Lung (tissue), 11 donors: ENCODE measurements at regions not wholly inside any gene's neighbourhood (a gene's known extent, or its start where the extent isn't known, plus 50 kb on each side); places are given as distances from the start of the nearest gene placed in this dataset.

ENCODE experiments used
- ATAC-seq: fragments of 200-7000 bp; cut with Tn5 transposase; one replicate; pipeline ENCODE4 v1.9.1; 2020; ENCODE audit warnings: moderate number of reproducible peaks; ENCODE audit not compliant: insufficient read depth, low FRiP score
- DNase-seq, 3 donors: peaks; one replicate each; pipeline ENCODE4 v3.0.0-alpha.2; 2013 to 2017
- H3K27ac ChIP-seq, 2 donors: one replicate each; pipeline ENCODE4 v1.5.1; 2013; ENCODE audit warnings: mild to moderate bottlenecking in 2 of 2, moderate library complexity in 2 of 2, control low read depth in 1 of 2, inconsistent platforms in 1 of 2, low read depth in 1 of 2, low read length in 1 of 2
- H3K27me3 ChIP-seq, 3 donors: one replicate each; pipeline ENCODE4 v1.5.1; 2013; ENCODE audit warnings: low read length in 2 of 3; ENCODE audit not compliant: control insufficient read depth in 3 of 3, insufficient read depth in 3 of 3
- H3K36me3 ChIP-seq, 4 donors: one replicate each; pipeline ENCODE4 v1.5.1; 2013; ENCODE audit warnings: low read length in 4 of 4, mild to moderate bottlenecking in 1 of 4, moderate library complexity in 1 of 4; ENCODE audit not compliant: control insufficient read depth in 4 of 4, insufficient read depth in 4 of 4
- H3K4me1 ChIP-seq, 5 donors: one replicate each; pipeline ENCODE4 v1.5.1; 2013; ENCODE audit warnings: low read length in 5 of 5, mild to moderate bottlenecking in 2 of 5, moderate library complexity in 1 of 5; ENCODE audit not compliant: control insufficient read depth in 5 of 5, insufficient read depth in 5 of 5
- H3K4me3 ChIP-seq: one replicate; pipeline ENCODE4 v1.5.1; 2013; ENCODE audit warnings: mild to moderate bottlenecking, control low read depth, moderate library complexity
- H3K9ac ChIP-seq, 2 donors: one replicate each; pipeline ENCODE4 v1.5.1; 2013; ENCODE audit warnings: low read length in 2 of 2, control low read depth in 1 of 2; ENCODE audit not compliant: insufficient read depth in 1 of 2
- H3K9me3 ChIP-seq, 4 donors: one replicate each; pipeline ENCODE4 v1.5.1; 2013; ENCODE audit warnings: low read length in 3 of 4, mild to moderate bottlenecking in 1 of 4, moderate library complexity in 1 of 4; ENCODE audit not compliant: control insufficient read depth in 4 of 4, insufficient read depth in 3 of 4
- WGBS, 2 donors: extraction: QIAGEN DNeasy Blood & Tissue Kit; methylation state at CpG; one replicate each; pipeline ENCODE4 v1.1.7; 2013; 5-methylcytosine and 5-hydroxymethylcytosine counted together
- TF ChIP-seq, protein P1 (sequence below): IDR thresholded peaks from 2 replicates; pipeline ENCODE4 v1.5.1; 2012; ENCODE audit warnings: mild to moderate bottlenecking; ENCODE audit errors: control extremely low read depth, extremely low read depth
- donor health status: control.
- donor health status: control.
- donor health status: Bipolar disorder and iron deficiency.
- donor health status: healthy.
- donor health status: DM: yes; HTN: yes; CAD: no.

- H3K27ac ChIP-seq, result no peak overlapping the region
- H3K9ac ChIP-seq, result peak overlapping the region in 1 of 2 donors; percentile 70
- H3K36me3 ChIP-seq, result no peaks in the 10 kb centered on the region
- H3K27me3 ChIP-seq, result no peaks in the 10 kb centered on the region
- no peak overlapping the region for H3K4me3 ChIP-seq
- peaks cover 0 to 2% (median 0%) of the 10 kb centered on the region in 4 donors for H3K9me3 ChIP-seq
- 66 to 74% methylated on average over 5 of the region's 5 CpGs for WGBS, 2 donors
- TF ChIP-seq, protein P1, sequence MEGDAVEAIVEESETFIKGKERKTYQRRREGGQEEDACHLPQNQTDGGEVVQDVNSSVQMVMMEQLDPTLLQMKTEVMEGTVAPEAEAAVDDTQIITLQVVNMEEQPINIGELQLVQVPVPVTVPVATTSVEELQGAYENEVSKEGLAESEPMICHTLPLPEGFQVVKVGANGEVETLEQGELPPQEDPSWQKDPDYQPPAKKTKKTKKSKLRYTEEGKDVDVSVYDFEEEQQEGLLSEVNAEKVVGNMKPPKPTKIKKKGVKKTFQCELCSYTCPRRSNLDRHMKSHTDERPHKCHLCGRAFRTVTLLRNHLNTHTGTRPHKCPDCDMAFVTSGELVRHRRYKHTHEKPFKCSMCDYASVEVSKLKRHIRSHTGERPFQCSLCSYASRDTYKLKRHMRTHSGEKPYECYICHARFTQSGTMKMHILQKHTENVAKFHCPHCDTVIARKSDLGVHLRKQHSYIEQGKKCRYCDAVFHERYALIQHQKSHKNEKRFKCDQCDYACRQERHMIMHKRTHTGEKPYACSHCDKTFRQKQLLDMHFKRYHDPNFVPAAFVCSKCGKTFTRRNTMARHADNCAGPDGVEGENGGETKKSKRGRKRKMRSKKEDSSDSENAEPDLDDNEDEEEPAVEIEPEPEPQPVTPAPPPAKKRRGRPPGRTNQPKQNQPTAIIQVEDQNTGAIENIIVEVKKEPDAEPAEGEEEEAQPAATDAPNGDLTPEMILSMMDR, result no peak
- DNase-seq, result peak; percentile 76 to 93 (median 87)
- peaks cover 2 to 33% (median 10%) of the 10 kb centered on the region in 5 donors for H3K4me1 ChIP-seq
- no peak for ATAC-seq
Measured at GRCh38 chr1:83641796-83642443, 357.0 kb downstream of the TTLL7 start.

GRCh38 chr1:83641206-83641658, 357.7 kb downstream of the TTLL7 start:
- H3K36me3 ChIP-seq, result no peaks in the 10 kb centered on the region
- ATAC-seq, result no peak
- H3K4me3 ChIP-seq, result no peak overlapping the region
- peaks cover 2 to 33% (median 10%) of the 10 kb centered on the region in 5 donors for H3K4me1 ChIP-seq
- peaks cover 0 to 2% (median 0%) of the 10 kb centered on the region in 4 donors for H3K9me3 ChIP-seq
- H3K9ac ChIP-seq, result peak overlapping the region in 1 of 2 donors; percentile 70
- DNase-seq, result peak; percentile 34 to 71 (median 60)
- H3K27me3 ChIP-seq, result no peaks in the 10 kb centered on the region
- H3K27ac ChIP-seq, result no peak overlapping the region
- 33 to 44% methylated on average over 5 of the region's 5 CpGs for WGBS, 2 donors
- TF ChIP-seq, protein P1, result no peak

GRCh38 chr1:83639785-83640184, 359.1 kb downstream of the TTLL7 start:
- WGBS, 2 donors, result 81 to 85% methylated on average over 3 of the region's 3 CpGs
- DNase-seq, result peak in 2 of 3 donors; percentile 6 to 23
- Histone ChIP-seq H3K4me3 (no peak overlapping the region), H3K9ac (no peak overlapping the region), H3K27ac (no peak overlapping the region), H3K4me1 (peaks cover 2 to 33% (median 10%) of the 10 kb centered on the region in 5 donors), H3K9me3 (peaks cover 0 to 2% (median 0%) of the 10 kb centered on the region in 4 donors), H3K27me3 (no peaks in the 10 kb centered on the region), H3K36me3 (no peaks in the 10 kb centered on the region)
- no peak for ATAC-seq
- TF ChIP-seq, protein P1, result no peak

GRCh38 chr1:83637586-83637985, 361.3 kb downstream of the TTLL7 start:
- no peak overlapping the region for H3K4me3 ChIP-seq
- no peaks in the 10 kb centered on the region for H3K27me3 ChIP-seq
- H3K27ac ChIP-seq, result no peak overlapping the region
- peaks cover under 1 to 31% (median 10%) of the 10 kb centered on the region in 5 donors for H3K4me1 ChIP-seq
- DNase-seq (no peak), ATAC-seq (no peak)
- peaks cover 0 to under 1% (median 0%) of the 10 kb centered on the region in 4 donors for H3K9me3 ChIP-seq
- H3K9ac ChIP-seq, result no peak overlapping the region
- no peaks in the 10 kb centered on the region for H3K36me3 ChIP-seq
- TF ChIP-seq, protein P1, result no peak
